ENCODE measurements at regions not wholly inside any gene's neighbourhood (a gene's known extent, or its start where the extent isn't known, plus 50 kb on each side); places are given as distances from the start of the nearest gene placed in this dataset.

DNA sequence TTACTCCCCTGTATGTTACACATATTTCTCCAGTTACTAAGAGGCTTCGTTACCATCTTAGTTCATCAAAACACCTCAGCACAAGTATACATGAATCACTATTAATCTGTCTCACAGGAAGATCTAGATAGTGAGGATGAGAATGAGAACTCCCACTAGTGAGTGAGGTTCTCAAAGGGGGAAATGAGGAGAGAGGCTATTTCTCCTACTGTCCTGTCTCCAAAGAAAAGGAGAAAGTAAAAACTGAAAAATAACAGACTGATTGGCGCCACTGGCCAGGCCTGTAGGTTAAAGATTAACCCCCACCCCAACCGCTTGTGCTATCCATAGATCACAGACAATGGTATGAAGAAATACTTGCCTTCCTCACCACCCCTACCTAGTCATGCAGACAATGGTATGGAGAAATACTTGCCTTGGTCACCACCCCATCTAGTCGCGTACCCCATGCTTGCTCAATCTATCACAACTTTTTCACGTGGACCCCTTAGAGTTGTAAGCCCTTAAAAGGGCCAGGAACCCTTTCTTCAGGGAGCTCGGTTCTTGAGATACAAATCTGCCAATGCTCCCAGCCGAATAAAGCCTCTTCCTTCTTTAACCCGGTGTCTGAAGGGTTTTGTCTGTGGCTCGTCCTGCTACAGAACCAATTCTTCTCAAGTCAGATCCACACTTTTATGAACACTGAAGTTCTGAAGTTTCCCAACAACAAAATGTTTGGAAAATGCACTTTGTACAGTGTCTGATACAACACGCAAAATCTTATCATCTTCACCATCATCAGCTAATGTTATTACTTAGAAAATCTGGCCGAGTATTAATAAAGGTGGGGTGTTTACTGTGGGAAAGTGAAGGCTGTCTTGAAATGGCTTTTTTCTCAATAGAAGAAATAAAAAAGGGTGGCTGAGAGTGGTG is 598.1 kb downstream of the UQCRFS1 start:
- no peak overlapping the region for H3K27ac ChIP-seq (ENCODE audit: insufficient read length, low read depth, low read length)
- H2BK120ac ChIP-seq (ENCODE audit: low read depth, low read length, poor library complexity, severe bottlenecking), result no peak overlapping the region
- peaks cover 0 to 11% (median 11%) of the 10 kb centered on the region in 3 experiments; a peak in 5 of 7 replicates for H3K36me3 Mint-ChIP-seq (ENCODE audit: insufficient read depth in 1 of 3, low read depth in 3 of 3)
- H3K79me2 ChIP-seq (ENCODE audit: insufficient read depth, low read length), result no peaks in the 10 kb centered on the region
- no peak overlapping the region for H4K5ac ChIP-seq (ENCODE audit: insufficient read length, low read depth, low read length)
- H3K9me3 ChIP-seq (ENCODE audit: control insufficient read depth, low read depth, low read length), result no peaks in the 10 kb centered on the region
- no peak overlapping the region for H2BK20ac ChIP-seq (ENCODE audit: low read depth, low read length, poor library complexity, severe bottlenecking)
- DNase-seq, result no peak
- no peaks in the 10 kb centered on the region for H3K4me1 ChIP-seq (ENCODE audit: insufficient read depth, low read length)
- no peak overlapping the region for H2BK5ac ChIP-seq (ENCODE audit: insufficient read length, low read length)
- no peak overlapping the region for H3K14ac ChIP-seq (ENCODE audit: insufficient read depth, low read length)
- no peak overlapping the region for H3K23ac ChIP-seq (ENCODE audit: insufficient read length, low read depth, low read length)
- H3K9ac ChIP-seq (ENCODE audit: extremely low read depth, insufficient read length, low read length), result no peak overlapping the region
- H3K27ac Mint-ChIP-seq, result no peak overlapping the region
- H3K4me1 Mint-ChIP-seq, result peaks cover 2 to 5% of the 10 kb centered on the region in 2 experiments; a peak in 1 of 4 replicates
- no peaks in the 10 kb centered on the region for H4K20me1 ChIP-seq (ENCODE audit: control insufficient read depth, insufficient read depth, insufficient read length)
- H3K27me3 Mint-ChIP-seq (ENCODE audit: low read depth), result peaks cover 1% of the 10 kb centered on the region; the same call in 1 of the 2 replicates
- TF ChIP-seq, protein P1, sequence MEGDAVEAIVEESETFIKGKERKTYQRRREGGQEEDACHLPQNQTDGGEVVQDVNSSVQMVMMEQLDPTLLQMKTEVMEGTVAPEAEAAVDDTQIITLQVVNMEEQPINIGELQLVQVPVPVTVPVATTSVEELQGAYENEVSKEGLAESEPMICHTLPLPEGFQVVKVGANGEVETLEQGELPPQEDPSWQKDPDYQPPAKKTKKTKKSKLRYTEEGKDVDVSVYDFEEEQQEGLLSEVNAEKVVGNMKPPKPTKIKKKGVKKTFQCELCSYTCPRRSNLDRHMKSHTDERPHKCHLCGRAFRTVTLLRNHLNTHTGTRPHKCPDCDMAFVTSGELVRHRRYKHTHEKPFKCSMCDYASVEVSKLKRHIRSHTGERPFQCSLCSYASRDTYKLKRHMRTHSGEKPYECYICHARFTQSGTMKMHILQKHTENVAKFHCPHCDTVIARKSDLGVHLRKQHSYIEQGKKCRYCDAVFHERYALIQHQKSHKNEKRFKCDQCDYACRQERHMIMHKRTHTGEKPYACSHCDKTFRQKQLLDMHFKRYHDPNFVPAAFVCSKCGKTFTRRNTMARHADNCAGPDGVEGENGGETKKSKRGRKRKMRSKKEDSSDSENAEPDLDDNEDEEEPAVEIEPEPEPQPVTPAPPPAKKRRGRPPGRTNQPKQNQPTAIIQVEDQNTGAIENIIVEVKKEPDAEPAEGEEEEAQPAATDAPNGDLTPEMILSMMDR (conservative IDR thresholded peaks at IDR 0.05), result no peak
- H2AFZ ChIP-seq (ENCODE audit: low read length), result no peak overlapping the region
- H2AK5ac ChIP-seq (ENCODE audit: insufficient read length, low read length), result no peak overlapping the region
- H3T11ph ChIP-seq (ENCODE audit: low read length), result no peak overlapping the region
- peaks cover 21 to 34% of the 10 kb centered on the region in 2 experiments for H3K9me3 Mint-ChIP-seq
- H3K56ac ChIP-seq (ENCODE audit: insufficient read length, low read depth, low read length), result no peak overlapping the region
- H2BK15ac ChIP-seq (ENCODE audit: low read depth, low read length), result no peak overlapping the region
- H4K91ac ChIP-seq (ENCODE audit: insufficient read length, low read depth, low read length), result no peak overlapping the region
- no peaks in the 10 kb centered on the region for H3K79me1 ChIP-seq (ENCODE audit: insufficient read depth, low read depth, low read length, poor library complexity, severe bottlenecking)
- H3K27me3 ChIP-seq (ENCODE audit: insufficient read depth, low read length), result no peaks in the 10 kb centered on the region
- WGBS (ENCODE audit: extremely low coverage, insufficient read length, low lambda C conversion rate), result no CpG with 5 or more reads among the region's 12 CpGs
- no peak overlapping the region for H3K4me2 ChIP-seq (ENCODE audit: insufficient read depth, insufficient read length, low read length)
- no peaks in the 10 kb centered on the region for H3K23me2 ChIP-seq (ENCODE audit: insufficient read length, low read depth, low read length, poor library complexity, severe bottlenecking)
- H3K18ac ChIP-seq (ENCODE audit: insufficient read length, low read depth, low read length), result no peak overlapping the region
- H4K8ac ChIP-seq (replicated peaks; ENCODE audit: insufficient read length, low read depth, low read length), result no peak overlapping the region
- H3K4me3 Mint-ChIP-seq, result no peak overlapping the region
- H2BK12ac ChIP-seq (ENCODE audit: insufficient read length, low read depth, low read length), result no peak overlapping the region
- H3K4ac ChIP-seq (ENCODE audit: low read depth, low read length), result no peak overlapping the region
